Activated CD4-positive, alpha-beta T cell treated with anti-CD3 and anti-CD28 coated beads for 48 hours (primary cell): ENCODE measurements at regions not wholly inside any gene's neighbourhood (a gene's known extent, or its start where the extent isn't known, plus 50 kb on each side); places are given as distances from the start of the nearest gene placed in this dataset.
A peak's percentile ranks its signal among the peaks of the same experiment; 100 is the strongest.
"Not testable (repeated sequence)": the region's sequence is repeated elsewhere in the genome, so short reads cannot be mapped to it uniquely, and the experiment has no call there.

Experiments used
- DNase-seq: peaks from one replicate; pipeline ENCODE4 v3.0.0-alpha.2; 2020

DNA sequence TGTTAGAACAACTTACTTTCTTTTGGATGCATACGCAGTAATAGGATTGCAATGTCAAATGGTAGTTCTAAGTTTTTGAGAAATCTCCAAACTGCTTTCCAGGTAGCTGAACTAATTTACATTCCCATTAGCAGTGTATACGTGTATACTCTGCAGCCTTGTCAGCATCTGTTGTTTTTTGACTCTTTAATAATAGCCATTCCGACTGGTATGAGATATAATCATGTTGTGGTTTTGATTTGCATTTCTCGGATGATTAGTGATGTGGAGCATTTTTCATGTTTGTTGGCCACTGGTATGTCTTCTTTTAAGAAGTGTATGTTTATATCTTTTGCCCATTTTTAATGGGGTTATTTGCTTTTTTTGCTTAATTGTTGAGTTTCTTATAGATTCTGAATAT, 76.9 kb upstream of the HNRNPA1L2 start:
- not testable (repeated sequence) for DNase-seq

DNA sequence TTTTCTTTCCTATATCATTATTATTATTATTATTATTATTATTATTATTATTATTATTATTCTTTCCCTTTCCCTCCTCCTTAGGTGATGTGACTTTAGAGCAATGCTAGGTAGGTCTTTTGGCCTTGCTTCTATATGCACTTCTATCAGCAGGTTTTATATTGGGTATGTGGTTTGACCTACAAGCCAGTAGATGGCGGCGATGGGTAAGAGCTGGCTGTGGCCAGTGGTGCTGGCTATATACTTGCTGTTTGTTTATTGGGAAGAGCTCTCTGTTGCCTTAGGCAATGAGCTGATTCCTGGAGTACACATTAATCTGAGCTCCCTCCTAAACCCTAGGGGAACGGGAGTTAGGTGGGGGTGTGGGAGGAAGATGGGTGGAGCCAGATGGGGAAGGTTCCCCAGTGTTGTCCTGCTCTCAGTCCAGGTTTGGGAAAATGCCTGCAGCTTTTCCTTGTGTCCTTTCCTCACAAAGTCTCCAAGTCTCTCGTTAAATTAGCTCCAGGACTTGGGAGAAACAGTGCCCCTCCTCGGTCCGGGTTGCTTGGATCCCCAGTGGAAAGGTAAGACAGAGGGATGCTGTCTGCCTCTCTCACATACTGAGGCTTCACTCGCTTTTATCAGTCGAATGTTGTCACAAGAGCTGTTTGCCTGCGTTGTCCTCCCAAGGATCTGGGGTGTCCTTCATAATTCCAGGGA, 72.2 kb upstream of the HNRNPA1L2 start:
- peak; percentile 25 for DNase-seq

DNA sequence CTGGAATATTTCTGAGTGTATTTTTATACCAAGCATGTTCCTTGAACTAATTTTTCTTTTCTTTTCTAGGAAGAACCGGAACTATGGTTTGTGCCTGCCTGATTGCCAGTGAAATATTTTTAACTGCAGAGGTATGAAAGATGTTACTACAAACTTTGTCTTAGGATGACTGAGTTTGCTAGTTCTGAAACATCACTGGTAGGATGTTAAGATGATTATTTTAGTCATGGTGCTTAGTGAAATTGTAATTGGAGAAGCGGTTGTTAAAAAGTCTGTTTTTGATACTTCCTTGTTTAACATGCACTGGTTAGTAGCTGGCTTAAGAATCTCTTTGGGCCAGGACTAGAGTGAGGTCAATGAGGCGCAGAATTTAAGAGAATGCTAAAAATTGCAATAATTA, 71.1 kb upstream of the HNRNPA1L2 start:
- DNase-seq = not testable (repeated sequence)

DNA sequence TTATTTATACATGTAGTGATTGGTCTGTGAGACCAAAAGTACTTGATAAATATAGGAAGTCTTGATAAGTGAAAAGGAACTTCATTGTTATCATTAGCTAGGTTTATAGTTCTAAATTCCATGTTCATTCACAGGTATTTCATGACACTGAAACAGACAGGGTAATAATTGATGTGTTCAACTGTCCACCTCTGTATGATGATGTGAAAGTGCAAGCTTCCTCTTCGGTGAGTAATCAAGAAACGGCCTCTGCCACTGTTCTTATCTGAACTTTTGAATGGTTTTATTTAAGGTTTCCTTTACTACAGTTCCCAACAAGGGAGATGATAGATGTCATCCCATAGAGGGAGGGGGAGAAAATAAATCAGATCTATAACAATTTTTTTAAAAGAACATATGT, 59.3 kb upstream of the HNRNPA1L2 start:
- not testable (repeated sequence) for DNase-seq
